ENCODE measurements at regions not wholly inside any gene's neighbourhood (a gene's known extent, or its start where the extent isn't known, plus 50 kb on each side); places are given as distances from the start of the nearest gene placed in this dataset.

- Histone ChIP-seq H3K9me2 (ENCODE audit: insufficient read depth) (no peaks in the 10 kb centered on the region), H3K27me3 (ENCODE audit: insufficient read depth, low read length) (no peaks in the 10 kb centered on the region), H3K4me1 (ENCODE audit: control insufficient read depth in 1 of 2, insufficient read depth in 2 of 2, low read length in 2 of 2) (no peaks in the 10 kb centered on the region), H3K27ac (ENCODE audit: low read depth, low read length) (no peak overlapping the region), H3K4me2 (ENCODE audit: low read length) (no peak overlapping the region), H3K9ac (ENCODE audit: low read length) (no peak overlapping the region), H4K20me1 (ENCODE audit: insufficient read depth) (no peaks in the 10 kb centered on the region), H3K4me3 (replicated peaks in 1 of 2; ENCODE audit: low read depth in 1 of 2, low read length in 2 of 2) (no peak overlapping the region), H3K9me3 (ENCODE audit: control insufficient read depth in 1 of 2, insufficient read depth in 1 of 2, low read depth in 1 of 2, low read length in 2 of 2) (peaks cover 13 to 26% of the 10 kb centered on the region in 2 experiments; a peak in 2 of 4 replicates), H3K36me3 (ENCODE audit: control insufficient read depth in 1 of 2, insufficient read depth in 2 of 2, low read length in 2 of 2) (no peaks in the 10 kb centered on the region), H3K79me2 (ENCODE audit: insufficient read depth, low read length) (no peaks in the 10 kb centered on the region), H2AFZ (ENCODE audit: low read depth, low read length, poor library complexity, severe bottlenecking) (no peak overlapping the region)
- intact Hi-C loops (cut with micrococcal nuclease) = no loop called here
- DNase-seq (ENCODE audit: low read depth, low spot score) = no peak
- TF ChIP-seq CTCF (IDR thresholded peaks at IDR 0.05 in 2 of 3, conservative IDR thresholded peaks at IDR 0.05 in 1 of 3; ENCODE audit: borderline replicate concordance in 1 of 3, insufficient read depth in 1 of 3, low read depth in 2 of 3, low read length in 2 of 3) = no peak
- no peak for TF ChIP-seq REST (IDR thresholded peaks at IDR 0.05; ENCODE audit: low read depth)
- no peak for TF ChIP-seq SIN3A (IDR thresholded peaks at IDR 0.05; ENCODE audit: low read depth)
- CTCF ChIA-PET = no interaction called here
- POLR2A ChIA-PET = no interaction called here
- BruUV-seq (replicated peaks) = no TSS peak
- no peak for ATAC-seq
- RAD21 ChIA-PET (ENCODE audit: low non-redundant PET in 1 of 2, low total read pairs in 2 of 2, uncharacterized antibody in 2 of 2, unreplicated experiment in 2 of 2) = no interaction called here
Observed at GRCh38 chr10:9670911-9671310, 1346.8 kb upstream of the CELF2 start.

- Histone ChIP-seq H3K4me2 (ENCODE audit: low read length) (no peak overlapping the region), H3K9ac (ENCODE audit: low read length) (no peak overlapping the region), H4K20me1 (ENCODE audit: insufficient read depth) (no peaks in the 10 kb centered on the region), H2AFZ (ENCODE audit: low read depth, low read length, poor library complexity, severe bottlenecking) (no peak overlapping the region), H3K27me3 (ENCODE audit: insufficient read depth, low read length) (no peaks in the 10 kb centered on the region), H3K9me2 (ENCODE audit: insufficient read depth) (no peaks in the 10 kb centered on the region), H3K4me1 (ENCODE audit: control insufficient read depth in 1 of 2, insufficient read depth in 2 of 2, low read length in 2 of 2) (no peaks in the 10 kb centered on the region), H3K9me3 (ENCODE audit: control insufficient read depth in 1 of 2, insufficient read depth in 1 of 2, low read depth in 1 of 2, low read length in 2 of 2) (peaks cover 8 to 14% of the 10 kb centered on the region in 2 experiments; a peak in 3 of 4 replicates), H3K79me2 (ENCODE audit: insufficient read depth, low read length) (no peaks in the 10 kb centered on the region), H3K4me3 (replicated peaks in 1 of 2; ENCODE audit: low read depth in 1 of 2, low read length in 2 of 2) (no peak overlapping the region), H3K27ac (ENCODE audit: low read depth, low read length) (no peak overlapping the region), H3K36me3 (ENCODE audit: control insufficient read depth in 1 of 2, insufficient read depth in 2 of 2, low read length in 2 of 2) (no peaks in the 10 kb centered on the region)
- no TSS peak for BruUV-seq (replicated peaks)
- ChIA-PET POLR2A (no interaction called here), CTCF (no interaction called here), RAD21 (ENCODE audit: low non-redundant PET in 1 of 2, low total read pairs in 2 of 2, uncharacterized antibody in 2 of 2, unreplicated experiment in 2 of 2) (no interaction called here)
- DNase-seq (ENCODE audit: low read depth, low spot score) (no peak), ATAC-seq (no peak)
- intact Hi-C loops (cut with micrococcal nuclease) = no loop called here
- TF ChIP-seq EZH2phosphoT487 (IDR thresholded peaks at IDR 0.05; ENCODE audit: borderline replicate concordance) = no peak
- no peak for TF ChIP-seq ZBTB33 (IDR thresholded peaks at IDR 0.05; ENCODE audit: extremely low read depth, insufficient replicate concordance, low read length)
- no peak for TF ChIP-seq JUND (IDR thresholded peaks at IDR 0.05)
- TF ChIP-seq EZH2 (IDR thresholded peaks at IDR 0.05) = no peak
- no peak for TF ChIP-seq FOSL1 (IDR thresholded peaks at IDR 0.05; ENCODE audit: low read depth)
- TF ChIP-seq REST (IDR thresholded peaks at IDR 0.05; ENCODE audit: low read depth) = no peak
Observed at GRCh38 chr10:9681655-9682054, 1336.0 kb upstream of the CELF2 start.

All from HCT116 (cell line).